GM10248 (cell line): ENCODE measurements at regions not wholly inside any gene's neighbourhood (a gene's known extent, or its start where the extent isn't known, plus 50 kb on each side); places are given as distances from the start of the nearest gene placed in this dataset.

Source experiments
- CTCF ChIA-PET: fragments of 300-600 bp; sonication (Branson Sonifier 250); formaldehyde crosslinking; extraction: SDS; loops from one replicate; lab custom pipeline; 2021; ENCODE audit warnings: antibody characterized with exemption; lab: Yijun Ruan, JAX
- POLR2A ChIA-PET: fragments of 350-650 bp; sonication (Branson Sonifier 250); formaldehyde crosslinking; extraction: SDS; loops from one replicate; lab custom pipeline; 2020; ENCODE audit warnings: antibody characterized with exemption; lab: Yijun Ruan, JAX
- DNase-seq: peaks from one replicate; pipeline ENCODE4 v3.0.0; 2012; ENCODE audit errors: extremely low spot score
- TF ChIP-seq, protein P1 (sequence below): IDR thresholded peaks from 2 replicates; pipeline ENCODE4 v1.5.1; 2012; ENCODE audit warnings: mild to moderate bottlenecking, low read depth; ENCODE audit errors: extremely low read depth, missing control alignments, control extremely low read depth

DNA sequence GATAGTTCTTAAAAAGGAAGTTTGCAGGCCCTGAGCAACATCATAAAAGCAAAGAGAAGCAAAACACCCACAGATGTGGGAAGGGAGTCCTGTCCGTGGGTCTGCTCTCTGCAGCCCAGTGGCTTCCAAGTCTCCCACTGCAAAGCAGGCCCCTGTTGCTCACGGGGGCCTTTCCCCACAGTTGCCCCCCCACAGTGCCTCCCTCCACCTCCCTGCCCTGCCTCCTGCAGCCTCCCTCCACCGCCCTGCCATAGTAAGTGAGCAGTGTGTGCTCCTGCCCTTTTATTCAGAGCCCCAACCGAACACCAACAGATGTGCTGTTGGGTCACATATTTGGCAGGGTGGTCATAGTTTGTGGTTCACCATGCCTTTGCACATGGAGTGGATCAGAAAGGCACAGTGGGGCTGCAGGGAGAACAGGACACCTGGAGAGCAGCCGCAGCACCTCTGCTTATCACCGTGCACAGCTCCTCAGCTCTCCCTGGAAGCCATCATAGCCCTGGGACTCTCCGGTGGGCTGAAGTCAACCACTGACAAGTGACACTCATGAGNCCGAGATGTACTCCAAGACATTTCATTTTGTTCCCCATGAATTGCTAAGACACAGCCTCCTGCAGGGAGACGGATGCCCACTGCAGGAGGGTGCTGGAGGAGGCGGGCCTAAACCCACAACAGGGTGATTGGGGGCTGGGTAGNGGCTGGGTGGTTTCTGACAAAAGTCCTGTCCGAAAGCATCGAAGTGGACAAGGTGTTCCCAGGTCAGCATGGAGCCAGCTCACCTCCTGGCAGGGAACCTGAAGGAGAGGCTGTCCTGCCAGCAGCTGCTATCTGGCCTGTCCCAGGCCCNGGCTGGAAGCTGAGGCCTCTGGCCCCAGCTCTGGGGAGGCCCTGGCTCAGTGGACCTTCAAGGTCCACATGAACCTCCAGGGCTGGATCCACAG, 278.9 kb downstream of the GADD45G start:
- ChIA-PET CTCF (interaction anchor here (1.3 kb wide), 1 partner anchor 169 kb away, joined by 3 read pairs; no protein-coding TSS in a partner anchor), POLR2A (no interaction called here)
- DNase-seq, result no peak
- TF ChIP-seq, protein P1, sequence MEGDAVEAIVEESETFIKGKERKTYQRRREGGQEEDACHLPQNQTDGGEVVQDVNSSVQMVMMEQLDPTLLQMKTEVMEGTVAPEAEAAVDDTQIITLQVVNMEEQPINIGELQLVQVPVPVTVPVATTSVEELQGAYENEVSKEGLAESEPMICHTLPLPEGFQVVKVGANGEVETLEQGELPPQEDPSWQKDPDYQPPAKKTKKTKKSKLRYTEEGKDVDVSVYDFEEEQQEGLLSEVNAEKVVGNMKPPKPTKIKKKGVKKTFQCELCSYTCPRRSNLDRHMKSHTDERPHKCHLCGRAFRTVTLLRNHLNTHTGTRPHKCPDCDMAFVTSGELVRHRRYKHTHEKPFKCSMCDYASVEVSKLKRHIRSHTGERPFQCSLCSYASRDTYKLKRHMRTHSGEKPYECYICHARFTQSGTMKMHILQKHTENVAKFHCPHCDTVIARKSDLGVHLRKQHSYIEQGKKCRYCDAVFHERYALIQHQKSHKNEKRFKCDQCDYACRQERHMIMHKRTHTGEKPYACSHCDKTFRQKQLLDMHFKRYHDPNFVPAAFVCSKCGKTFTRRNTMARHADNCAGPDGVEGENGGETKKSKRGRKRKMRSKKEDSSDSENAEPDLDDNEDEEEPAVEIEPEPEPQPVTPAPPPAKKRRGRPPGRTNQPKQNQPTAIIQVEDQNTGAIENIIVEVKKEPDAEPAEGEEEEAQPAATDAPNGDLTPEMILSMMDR, result no peak

DNA sequence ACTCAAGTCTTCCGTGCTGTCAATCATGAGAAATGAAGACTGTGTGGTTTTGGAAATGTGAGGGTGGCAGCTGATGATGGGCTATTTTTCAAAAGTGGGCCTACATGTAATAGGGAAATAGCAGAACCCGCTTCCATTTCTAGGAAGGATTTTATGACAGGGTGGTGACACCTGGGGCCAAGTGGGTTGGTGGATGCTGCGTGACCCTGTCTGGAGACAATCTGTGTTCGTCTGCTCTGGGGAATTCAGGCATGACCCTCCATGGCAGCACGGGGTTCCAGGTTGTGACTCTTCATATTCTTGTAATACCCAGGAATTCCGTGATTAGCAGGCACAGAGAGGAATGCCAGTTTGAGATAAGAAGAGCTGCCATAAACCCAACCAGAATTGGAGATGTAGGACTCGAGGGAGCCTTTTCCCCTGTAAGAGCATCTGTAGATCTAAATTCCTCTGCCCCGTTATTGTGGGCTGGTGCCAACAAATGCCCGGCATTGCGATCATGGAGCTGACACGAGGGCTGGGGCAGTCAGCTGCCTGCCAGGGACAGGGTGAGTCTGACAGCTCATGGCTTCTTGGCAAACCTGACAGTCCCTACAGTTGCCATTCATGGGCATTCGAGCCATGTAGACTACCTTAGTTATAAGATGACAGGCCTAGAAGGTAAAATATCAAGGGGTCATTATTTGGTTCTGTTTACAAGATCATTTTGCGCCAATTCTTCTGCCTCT, 279.7 kb downstream of the GADD45G start:
- CTCF ChIA-PET, result interaction anchor here (1.3 kb wide), 1 partner anchor 169 kb away, joined by 3 read pairs; no protein-coding TSS in a partner anchor
- DNase-seq, result no peak
- TF ChIP-seq, protein P1, result no peak
- POLR2A ChIA-PET, result no interaction called here

DNA sequence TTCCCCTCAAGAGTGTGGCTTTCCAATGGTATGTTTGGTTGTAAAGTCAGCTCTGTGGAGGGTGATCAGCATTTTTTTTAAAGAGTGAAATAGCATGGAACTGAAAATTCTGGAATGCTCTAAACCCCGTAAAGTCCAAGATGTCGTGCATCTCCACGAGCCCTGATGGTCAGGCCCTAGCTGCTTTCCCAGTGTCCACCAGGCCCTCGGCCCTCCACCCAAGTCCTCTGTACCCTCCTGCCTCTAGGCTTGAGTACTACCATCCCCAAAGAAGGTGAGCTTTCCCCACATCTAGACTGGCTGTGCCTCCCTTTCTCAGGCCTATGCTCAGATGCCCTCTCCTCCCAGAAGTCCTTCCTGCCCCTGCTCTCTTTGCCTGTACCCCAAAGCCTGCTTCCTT, 280.3 kb downstream of the GADD45G start:
- CTCF ChIA-PET, result no interaction called here
- TF ChIP-seq, protein P1, result no peak
- POLR2A ChIA-PET, result no interaction called here
- no peak for DNase-seq

DNA sequence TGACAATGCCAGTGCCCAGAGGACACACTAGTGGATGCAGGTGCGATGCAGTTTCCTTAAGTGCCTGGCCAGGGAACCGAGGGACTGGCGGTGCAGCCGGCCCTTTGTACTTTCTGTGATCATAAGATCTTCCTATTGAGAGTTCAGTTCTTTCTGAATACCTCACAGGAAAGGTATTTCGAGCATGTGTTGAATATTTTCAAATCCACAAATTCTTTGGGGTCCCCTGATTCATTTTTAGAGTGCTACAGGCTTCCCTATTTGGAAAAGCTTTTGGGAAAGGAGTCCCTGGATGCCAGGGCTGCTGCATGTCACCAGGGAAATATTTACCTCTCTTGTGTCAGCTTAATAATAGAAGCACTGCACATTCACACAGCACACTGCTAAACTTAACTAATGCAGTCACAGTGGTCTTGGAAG, 281.5 kb downstream of the GADD45G start:
- POLR2A ChIA-PET, result no interaction called here
- CTCF ChIA-PET, result interaction anchor here (1.3 kb wide), 1 partner anchor 101 kb away, joined by 3 read pairs; no protein-coding TSS in a partner anchor
- TF ChIP-seq, protein P1, result no peak
- no peak for DNase-seq

DNA sequence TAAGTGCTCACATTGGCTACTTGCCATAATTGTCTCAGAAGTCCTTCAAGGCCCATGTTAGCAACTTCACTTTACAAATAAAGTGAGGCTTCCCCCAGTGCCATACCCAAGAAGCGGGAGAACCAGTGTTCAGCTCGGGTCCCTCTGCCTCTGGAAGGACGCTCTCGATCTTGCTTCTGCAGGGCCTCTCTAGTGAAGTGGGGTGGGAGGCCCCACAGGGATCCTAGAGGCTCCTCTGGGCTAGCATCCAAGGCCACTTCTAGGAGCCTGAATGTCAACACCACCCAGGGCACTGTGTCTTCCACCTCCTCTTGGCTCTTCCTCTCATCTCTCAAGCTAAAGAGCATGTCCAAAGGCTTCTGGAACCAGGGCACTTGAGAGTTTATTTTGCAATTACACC, 282.5 kb downstream of the GADD45G start:
- DNase-seq, result no peak
- ChIA-PET POLR2A (no interaction called here), CTCF (no interaction called here)
- TF ChIP-seq, protein P1, result no peak

DNA sequence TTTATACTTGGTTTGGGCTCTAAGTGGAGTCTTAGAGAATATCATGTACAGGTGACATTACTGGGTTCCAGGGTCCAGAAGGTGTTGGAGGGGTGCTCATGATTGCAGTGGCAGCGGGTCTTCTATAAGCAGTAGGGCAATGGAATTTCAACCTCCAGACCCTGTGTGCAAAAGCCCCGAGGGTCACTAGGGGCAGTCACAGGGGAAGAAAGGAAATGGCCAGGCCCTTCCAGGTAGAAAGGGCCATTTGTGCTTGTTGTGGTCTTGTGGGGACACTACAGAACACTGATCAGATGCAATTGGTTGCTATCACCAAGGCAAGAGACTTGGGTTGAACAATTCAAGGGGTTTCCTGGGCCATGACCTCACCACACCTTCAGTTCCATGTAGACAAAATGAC, 283.4 kb downstream of the GADD45G start:
- DNase-seq, result no peak
- POLR2A ChIA-PET, result no interaction called here
- TF ChIP-seq, protein P1, result no peak
- CTCF ChIA-PET, result no interaction called here
